K562 (cell line): ENCODE measurements at regions not wholly inside any gene's neighbourhood (a gene's known extent, or its start where the extent isn't known, plus 50 kb on each side); places are given as distances from the start of the nearest gene placed in this dataset.

Experiments
- ATAC-seq: fragments of 200-7000 bp; cut with Tn5 transposase; 3 replicates; pipeline ENCODE4 v1.9.1; 2020; ENCODE audit warnings: moderate library complexity
- BruUV-seq: library from RNA; stranded (reverse); fragments of 400-500 nt; replicated peaks from 2 replicates; lab custom pipeline; 2021; lab: Mats Ljungman, UMichigan
- CTCF ChIA-PET: fragments of 300-600 bp; formaldehyde crosslinking; extraction: SDS; loops from one replicate; lab custom pipeline; 2021; ENCODE audit warnings: low intra/inter-chr PET ratio; lab: Yijun Ruan, JAX
- POLR2A ChIA-PET: fragments of 300-600, 350-650 bp; sonication (Branson Sonifier 250); formaldehyde crosslinking; extraction: SDS; loops from one replicate; lab custom pipeline; 2021; ENCODE audit warnings: antibody characterized with exemption, inconsistent platforms; lab: Yijun Ruan, JAX
- DNase-seq, 4 experiments: peaks; one replicate each; pipeline versions ENCODE4 v3.0.0 to v3.0.0-alpha.2; 2011 to 2018; ENCODE audit warnings: low spot score in 3 of 4, mixed read lengths in 3 of 4; ENCODE audit errors: extremely low read depth in 1 of 4
- FAIRE-seq: peaks from 2 replicates; lab custom pipeline; 2011; peaks lifted over from hg19 to GRCh38; lab: Jason Lieb, UNC
- H2AFZ ChIP-seq: 2 replicates; pipeline ENCODE4 v1.6.0; 2011; ENCODE audit warnings: low read depth, low read length, control low read depth, inconsistent platforms
- H3K27ac ChIP-seq: fragments of 200-600 bp; 3 replicates; pipeline ENCODE4 v1.8.0; 2011; ENCODE audit warnings: low read depth, mild to moderate bottlenecking, control low read depth, inconsistent platforms, low read length, moderate library complexity, mixed read lengths; ENCODE audit errors: extremely low read depth
- H3K27me3 ChIP-seq, 2 experiments: fragments of 300-600 bp in 1 of 2; 2 replicates in 1 of 2; 3 replicates in 1 of 2; pipeline versions ENCODE4 v1.6.0 to v1.8.0; 2011; ENCODE audit warnings: inconsistent platforms in 2 of 2, low read length in 2 of 2, mild to moderate bottlenecking in 1 of 2, mixed read lengths in 1 of 2, moderate library complexity in 1 of 2; ENCODE audit not compliant: control insufficient read depth in 2 of 2, insufficient read depth in 2 of 2
- H3K36me3 ChIP-seq: fragments of 300-600 bp; 3 replicates; pipeline ENCODE4 v1.8.0; 2011; ENCODE audit warnings: mild to moderate bottlenecking, low read length, inconsistent platforms; ENCODE audit not compliant: control insufficient read depth, insufficient read depth
- H3K4me1 ChIP-seq, 2 experiments: fragments of 200-600 bp in 1 of 2; replicated peaks in 1 of 2; 2 replicates in 1 of 2; 3 replicates in 1 of 2; pipeline versions ENCODE4 v1.5.1 to v1.8.0; 2011; ENCODE audit warnings: inconsistent platforms in 2 of 2, low read length in 2 of 2, mild to moderate bottlenecking in 1 of 2, mixed read lengths in 1 of 2, moderate library complexity in 1 of 2; ENCODE audit not compliant: control insufficient read depth in 2 of 2, insufficient read depth in 2 of 2
- H3K4me2 ChIP-seq: 2 replicates; pipeline ENCODE4 v1.6.1; 2011; ENCODE audit warnings: low read length, control low read depth, inconsistent platforms, mixed read lengths; ENCODE audit not compliant: insufficient read depth
- H3K4me3 ChIP-seq: fragments of 200-600 bp; sonication (generic), shearing (Covaris generic); 2 replicates; pipeline ENCODE4 v1.5.1; 2016; ENCODE audit warnings: control low read depth, inconsistent platforms
- H3K79me2 ChIP-seq: fragments of 200-600 bp; 3 replicates; pipeline ENCODE4 v1.8.0; 2011; ENCODE audit warnings: low read length, inconsistent platforms; ENCODE audit not compliant: control insufficient read depth, insufficient read depth
- H3K9ac ChIP-seq, 2 experiments: 2 replicates each; pipeline versions ENCODE4 v1.6.0 to v1.6.1; 2011; ENCODE audit warnings: low read depth in 2 of 2, low read length in 2 of 2, control low read depth in 1 of 2, inconsistent platforms in 1 of 2, mild to moderate bottlenecking in 1 of 2, mixed read lengths in 1 of 2; ENCODE audit not compliant: insufficient read depth in 1 of 2
- H3K9me1 ChIP-seq: one replicate; pipeline ENCODE4 v1.6.0; 2011; ENCODE audit warnings: inconsistent platforms, mild to moderate bottlenecking, low read length, moderate library complexity; ENCODE audit not compliant: control insufficient read depth, insufficient read depth
- H3K9me3 ChIP-seq: replicated peaks from 2 replicates; pipeline ENCODE4 v1.5.1; 2011; ENCODE audit warnings: low read depth, low read length, inconsistent platforms; ENCODE audit not compliant: control insufficient read depth, insufficient read depth
- H4K20me1 ChIP-seq: replicated peaks from 2 replicates; pipeline ENCODE4 v1.6.1; 2011; ENCODE audit warnings: low read length, inconsistent platforms, mixed read lengths; ENCODE audit not compliant: control insufficient read depth, insufficient read depth
- ATF6 ChIP-seq: sonication (generic); formaldehyde crosslinking; IDR thresholded peaks from 2 replicates; pipeline ENCODE4 v1.4.0; 2020; ENCODE audit warnings: mild to moderate bottlenecking, missing genetic modification reagents
- EP300 ChIP-seq: IDR thresholded peaks from 2 replicates; pipeline ENCODE4 v1.6.1; 2012; ENCODE audit warnings: low read length, improper control_type of control experiment
- HDAC2 ChIP-seq: fragments of 450-650 bp; IDR thresholded peaks from 2 replicates; pipeline ENCODE4 v1.6.1; 2016; ENCODE audit warnings: mild to moderate bottlenecking
- HEY1 ChIP-seq: fragments of 250-450 bp; sonication (Bioruptor Pico); IDR thresholded peaks from 2 replicates; pipeline ENCODE4 v1.5.0; 2020; ENCODE audit warnings: mild to moderate bottlenecking, moderate library complexity, borderline replicate concordance
- LCOR ChIP-seq: sonication (generic); formaldehyde crosslinking; IDR thresholded peaks from 2 replicates; pipeline ENCODE4 v1.8.0; 2022; ENCODE audit warnings: mild to moderate bottlenecking, missing genetic modification reagents
- MAFG ChIP-seq: fragments of 450-650 bp; conservative IDR thresholded peaks from 2 replicates; pipeline ENCODE4 v1.6.1; 2016; ENCODE audit warnings: missing genetic modification characterization, missing compliant biosample characterization
- MCM3 ChIP-seq: fragments of 450-650 bp; IDR thresholded peaks from 2 replicates; pipeline ENCODE4 v1.6.1; 2016
- PHF21A ChIP-seq: fragments of 450-650 bp; IDR thresholded peaks from 2 replicates; pipeline ENCODE4 v1.6.1; 2017; ENCODE audit warnings: low read depth, borderline replicate concordance
- SFPQ ChIP-seq: fragments of 200-400 bp; formaldehyde crosslinking; IDR thresholded peaks from 2 replicates; pipeline ENCODE4 v1.6.1; 2017; ENCODE audit warnings: mild to moderate bottlenecking, low read depth, low read length, moderate library complexity
- TFE3 ChIP-seq: fragments of 450-650 bp; formaldehyde crosslinking; IDR thresholded peaks from 2 replicates; pipeline ENCODE4 v1.4.0; 2020; ENCODE audit warnings: mild to moderate bottlenecking, mixed read lengths
- THRA ChIP-seq: fragments of 450-650 bp; IDR thresholded peaks from 2 replicates; pipeline ENCODE4 v1.6.1; 2017; ENCODE audit warnings: mild to moderate bottlenecking, moderate library complexity
- ZNF253 ChIP-seq: fragments of 250-450 bp; sonication (Bioruptor Pico); conservative IDR thresholded peaks from 2 replicates; pipeline ENCODE4 v1.6.1; 2021; ENCODE audit warnings: mild to moderate bottlenecking
- ZNF561 ChIP-seq: fragments of 450-650 bp; formaldehyde crosslinking; conservative IDR thresholded peaks from 2 replicates; pipeline ENCODE4 v1.4.0; 2020; ENCODE audit warnings: mild to moderate bottlenecking, moderate library complexity
- WGBS: fragments of 100-300 bp; shearing (Covaris generic); methylation state at CpG from one replicate; pipeline ENCODE4 v1.1.6; 2016; ENCODE audit warnings: low coverage, mixed read lengths; ENCODE audit not compliant: insufficient coverage; ENCODE audit errors: missing lambda C conversion rate; 5-methylcytosine and 5-hydroxymethylcytosine counted together
- in situ Hi-C: fragments of 300-500 bp; cut with MboI; formaldehyde crosslinking; loops from 4 replicates; pipeline ENCODE4 v1.15.0; 2018; ENCODE audit warnings: inconsistent platforms, mixed read lengths
- intact Hi-C: fragments of 100-400 bp; cut with micrococcal nuclease; formaldehyde crosslinking; loops from 2 replicates; pipeline ENCODE4 v1.14.2; 2022

- Histone ChIP-seq H3K79me2 (no peaks in the 10 kb centered on the region), H3K4me3 (no peak overlapping the region), H3K4me2 (no peak overlapping the region), H3K4me1 (no peaks in the 10 kb centered on the region), H3K36me3 (no peaks in the 10 kb centered on the region), H2AFZ (no peak overlapping the region), H4K20me1 (no peaks in the 10 kb centered on the region), H3K9me1 (no peaks in the 10 kb centered on the region), H3K27ac (no peak overlapping the region)
- 0% methylated on average over 4 of the region's 8 CpGs for WGBS
- CTCF ChIA-PET, result no interaction called here
- intact Hi-C loops, result no loop called here
- ATAC-seq, result no peak
- BruUV-seq, result no TSS peak
- in situ Hi-C loops, result no loop called here
- POLR2A ChIA-PET, result no interaction called here
- FAIRE-seq, result no peak
- DNase-seq, result no peak
- TF ChIP-seq PHF21A, result no peak
- no peak for TF ChIP-seq LCOR
- no peak for TF ChIP-seq TFE3 (CRISPR knock-in tag)
- no peak for TF ChIP-seq THRA
- TF ChIP-seq HEY1, result no peak
- no peak for TF ChIP-seq ATF6 (CRISPR knock-in tag)
- no peak for TF ChIP-seq ZNF561 (CRISPR knock-in tag)
- no peak for TF ChIP-seq EP300
- no peak for TF ChIP-seq MCM3
- TF ChIP-seq MAFG, result no peak
- TF ChIP-seq ZNF253 (CRISPR knock-in tag), result no peak
- no peak for TF ChIP-seq SFPQ
- no peak for TF ChIP-seq HDAC2
- TF ChIP-seq, all 486 proteins: peak for 0
- 0 out of 5 replicates have a peak, but pooled peaks cover 0 to under 1% of the 10 kb centered on the region in 2 experiments for H3K27me3 ChIP-seq
- no peak overlapping the region for H3K9ac ChIP-seq
- H3K9me3 ChIP-seq, result no peaks in the 10 kb centered on the region
Measured at GRCh38 chr18:78711316-78711715, 268.3 kb upstream of the SALL3 start.
